HG03064 (cell line): ENCODE measurements at regions not wholly inside any gene's neighbourhood (a gene's known extent, or its start where the extent isn't known, plus 50 kb on each side); places are given as distances from the start of the nearest gene placed in this dataset.
"Not testable (repeated sequence)": the region's sequence is repeated elsewhere in the genome, so short reads cannot be mapped to it uniquely, and the experiment has no call there.

ENCODE experiments used
- ATAC-seq: cut with Tn5 transposase; IDR thresholded peaks from one replicate; pipeline ENCODE4 v1.9.1; 2021; ENCODE audit warnings: low read depth; ENCODE audit not compliant: unreplicated experiment

GRCh38 chr6:167688123-167688522 lies 138.6 kb upstream of the AFDN start:
- no peak for ATAC-seq

- no peak for ATAC-seq
Observed at GRCh38 chr6:167689278-167689677, 137.4 kb upstream of the AFDN start.

GRCh38 chr6:167689751-167690150 lies 137.0 kb upstream of the AFDN start:
- ATAC-seq = no peak

- ATAC-seq = not testable (repeated sequence)
Observed at GRCh38 chr6:167690167-167690922, 136.4 kb upstream of the AFDN start.

GRCh38 chr6:167690931-167691330 lies 135.8 kb upstream of the AFDN start:
- no peak for ATAC-seq

GRCh38 chr6:167691533-167692312 lies 135.0 kb upstream of the AFDN start:
- no peak for ATAC-seq

GRCh38 chr6:167693478-167693877 lies 133.2 kb upstream of the AFDN start:
- ATAC-seq = not testable (repeated sequence)

GRCh38 chr6:167695831-167696230 lies 130.9 kb upstream of the AFDN start:
- ATAC-seq = no peak

GRCh38 chr6:167696296-167696695 lies 130.4 kb upstream of the AFDN start:
- no peak for ATAC-seq

GRCh38 chr6:167697316-167697715 lies 129.4 kb upstream of the AFDN start:
- ATAC-seq = no peak

GRCh38 chr6:167698540-167698939 lies 128.2 kb upstream of the AFDN start:
- ATAC-seq = no peak

GRCh38 chr6:167699141-167699931 lies 127.4 kb upstream of the AFDN start:
- ATAC-seq = peak; percentile 94

- ATAC-seq = no peak
Observed at GRCh38 chr6:167700199-167700598, 126.5 kb upstream of the AFDN start.

GRCh38 chr6:167701010-167701409 lies 125.7 kb upstream of the AFDN start:
- no peak for ATAC-seq

GRCh38 chr6:167702241-167702827 lies 124.4 kb upstream of the AFDN start:
- ATAC-seq = no peak

GRCh38 chr6:167703347-167703746 lies 123.4 kb upstream of the AFDN start:
- ATAC-seq = no peak

GRCh38 chr6:167703781-167704180 lies 122.9 kb upstream of the AFDN start:
- ATAC-seq = no peak

GRCh38 chr6:167704396-167704901 lies 122.3 kb upstream of the AFDN start:
- no peak for ATAC-seq

- ATAC-seq = no peak
Observed at GRCh38 chr6:167705211-167705750, 121.4 kb upstream of the AFDN start.
